DND-41 (cell line): ENCODE measurements at regions not wholly inside any gene's neighbourhood (a gene's known extent, or its start where the extent isn't known, plus 50 kb on each side); places are given as distances from the start of the nearest gene placed in this dataset.

Experiments used
- EZH2 ChIP-seq: IDR thresholded peaks from 3 replicates; pipeline ENCODE4 v1.6.1; 2012; ENCODE audit warnings: borderline replicate concordance, low read depth, mild to moderate bottlenecking, moderate library complexity, low read length, inconsistent platforms; ENCODE audit not compliant: severe bottlenecking
- TF ChIP-seq, protein P1 (sequence below): IDR thresholded peaks from 2 replicates; pipeline ENCODE4 v1.5.1; 2012; ENCODE audit warnings: borderline replicate concordance, low read length, moderate library complexity, mild to moderate bottlenecking; ENCODE audit not compliant: poor library complexity, severe bottlenecking; ENCODE audit errors: extremely low read depth

GRCh38 chr14:25252793-25253192, 202.8 kb upstream of the STXBP6 start:
- TF ChIP-seq, protein P1, sequence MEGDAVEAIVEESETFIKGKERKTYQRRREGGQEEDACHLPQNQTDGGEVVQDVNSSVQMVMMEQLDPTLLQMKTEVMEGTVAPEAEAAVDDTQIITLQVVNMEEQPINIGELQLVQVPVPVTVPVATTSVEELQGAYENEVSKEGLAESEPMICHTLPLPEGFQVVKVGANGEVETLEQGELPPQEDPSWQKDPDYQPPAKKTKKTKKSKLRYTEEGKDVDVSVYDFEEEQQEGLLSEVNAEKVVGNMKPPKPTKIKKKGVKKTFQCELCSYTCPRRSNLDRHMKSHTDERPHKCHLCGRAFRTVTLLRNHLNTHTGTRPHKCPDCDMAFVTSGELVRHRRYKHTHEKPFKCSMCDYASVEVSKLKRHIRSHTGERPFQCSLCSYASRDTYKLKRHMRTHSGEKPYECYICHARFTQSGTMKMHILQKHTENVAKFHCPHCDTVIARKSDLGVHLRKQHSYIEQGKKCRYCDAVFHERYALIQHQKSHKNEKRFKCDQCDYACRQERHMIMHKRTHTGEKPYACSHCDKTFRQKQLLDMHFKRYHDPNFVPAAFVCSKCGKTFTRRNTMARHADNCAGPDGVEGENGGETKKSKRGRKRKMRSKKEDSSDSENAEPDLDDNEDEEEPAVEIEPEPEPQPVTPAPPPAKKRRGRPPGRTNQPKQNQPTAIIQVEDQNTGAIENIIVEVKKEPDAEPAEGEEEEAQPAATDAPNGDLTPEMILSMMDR: no peak
- no peak for TF ChIP-seq EZH2
